ENCODE measurements at regions not wholly inside any gene's neighbourhood (a gene's known extent, or its start where the extent isn't known, plus 50 kb on each side); places are given as distances from the start of the nearest gene placed in this dataset.

- FAIRE-seq = no peak
- TF ChIP-seq CTCF (IDR thresholded peaks at IDR 0.05; ENCODE audit: insufficient read depth, low read length, severe bottlenecking) = no peak
- Histone ChIP-seq H3K4me3 (ENCODE audit: low read depth, low read length) (no peak overlapping the region), H3K36me3 (ENCODE audit: control insufficient read depth, insufficient read depth, low read length) (no peaks in the 10 kb centered on the region), H3K27me3 (ENCODE audit: control insufficient read depth, insufficient read depth, low read length) (no peaks in the 10 kb centered on the region)
- DNase-seq (ENCODE audit: low read depth) = no peak
Measured at GRCh38 chr13:53703371-53704080, 674.9 kb downstream of the OLFM4 start.

DNA sequence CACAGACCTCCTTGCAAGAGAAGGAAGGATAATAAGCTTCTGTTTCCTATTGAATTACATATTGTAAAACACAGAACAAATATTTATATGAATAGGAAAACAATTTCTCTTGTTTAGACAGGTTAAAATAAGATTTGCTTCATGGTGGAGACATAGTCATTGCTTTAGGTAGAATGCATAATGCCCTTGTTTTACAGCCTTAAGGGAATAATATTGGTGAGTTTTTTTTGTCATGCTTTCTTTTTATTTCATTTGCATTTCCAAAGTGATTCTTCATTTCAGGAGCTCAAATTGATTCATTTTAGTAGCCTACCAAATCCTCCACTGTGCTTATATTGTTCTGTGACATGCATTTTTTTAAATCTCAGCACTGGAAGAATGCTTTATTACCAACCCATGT is 690.7 kb downstream of the OLFM4 start:
- no peak for TF ChIP-seq CTCF (IDR thresholded peaks at IDR 0.05; ENCODE audit: insufficient read depth, low read length, severe bottlenecking)
- Histone ChIP-seq H3K36me3 (ENCODE audit: control insufficient read depth, insufficient read depth, low read length) (no peaks in the 10 kb centered on the region), H3K27me3 (ENCODE audit: control insufficient read depth, insufficient read depth, low read length) (no peaks in the 10 kb centered on the region), H3K4me3 (ENCODE audit: low read depth, low read length) (no peak overlapping the region)
- DNase-seq (ENCODE audit: low read depth) (no peak), FAIRE-seq (no peak)

- no peak for TF ChIP-seq CTCF (IDR thresholded peaks at IDR 0.05; ENCODE audit: insufficient read depth, low read length, severe bottlenecking)
- Histone ChIP-seq H3K27me3 (ENCODE audit: control insufficient read depth, insufficient read depth, low read length) (no peaks in the 10 kb centered on the region), H3K4me3 (ENCODE audit: low read depth, low read length) (no peak overlapping the region), H3K36me3 (ENCODE audit: control insufficient read depth, insufficient read depth, low read length) (no peaks in the 10 kb centered on the region)
- no peak for FAIRE-seq
- no peak for DNase-seq (ENCODE audit: low read depth)
Measured at GRCh38 chr13:53732664-53733063, 704.1 kb downstream of the OLFM4 start.

- FAIRE-seq = no peak
- no peak for DNase-seq (ENCODE audit: low read depth)
- no peak for TF ChIP-seq CTCF (IDR thresholded peaks at IDR 0.05; ENCODE audit: insufficient read depth, low read length, severe bottlenecking)
- H3K27me3 ChIP-seq (ENCODE audit: control insufficient read depth, insufficient read depth, low read length) = no peaks in the 10 kb centered on the region
- no peaks in the 10 kb centered on the region for H3K36me3 ChIP-seq (ENCODE audit: control insufficient read depth, insufficient read depth, low read length)
- H3K4me3 ChIP-seq (ENCODE audit: low read depth, low read length) = no peak overlapping the region
Measured at GRCh38 chr13:53743906-53744305, 715.3 kb downstream of the OLFM4 start.

DNA sequence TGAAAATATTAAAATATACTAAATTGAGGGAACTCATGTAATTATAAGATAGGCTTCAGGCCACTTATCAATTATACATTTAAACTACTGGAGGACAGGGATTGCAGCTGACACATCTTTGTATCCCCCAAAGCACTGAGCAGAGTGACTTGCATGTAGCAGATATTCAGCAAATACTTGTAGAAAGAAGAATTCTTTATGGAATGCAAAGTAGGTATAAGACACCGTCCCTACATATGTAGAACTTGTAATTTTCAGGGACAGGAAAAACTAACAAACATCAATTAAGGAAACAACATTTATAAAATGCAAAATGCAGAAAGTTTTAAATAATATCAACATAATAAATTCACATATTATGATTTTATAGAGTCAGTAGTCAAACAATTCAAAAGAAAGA is 719.2 kb downstream of the OLFM4 start:
- DNase-seq (ENCODE audit: low read depth) (no peak), FAIRE-seq (no peak)
- no peak overlapping the region for H3K4me3 ChIP-seq (ENCODE audit: low read depth, low read length)
- H3K27me3 ChIP-seq (ENCODE audit: control insufficient read depth, insufficient read depth, low read length) = no peaks in the 10 kb centered on the region
- no peak for TF ChIP-seq CTCF (IDR thresholded peaks at IDR 0.05; ENCODE audit: insufficient read depth, low read length, severe bottlenecking)
- H3K36me3 ChIP-seq (ENCODE audit: control insufficient read depth, insufficient read depth, low read length) = no peaks in the 10 kb centered on the region

- no peaks in the 10 kb centered on the region for H3K27me3 ChIP-seq (ENCODE audit: control insufficient read depth, insufficient read depth, low read length)
- H3K36me3 ChIP-seq (ENCODE audit: control insufficient read depth, insufficient read depth, low read length) = no peaks in the 10 kb centered on the region
- FAIRE-seq = no peak
- no peak overlapping the region for H3K4me3 ChIP-seq (ENCODE audit: low read depth, low read length)
- no peak for DNase-seq (ENCODE audit: low read depth)
- no peak for TF ChIP-seq CTCF (IDR thresholded peaks at IDR 0.05; ENCODE audit: insufficient read depth, low read length, severe bottlenecking)
Measured at GRCh38 chr13:53749306-53749705, 720.7 kb downstream of the OLFM4 start.

Data from bronchial epithelial cell (primary cell).